ENCODE measurements at regions not wholly inside any gene's neighbourhood (a gene's known extent, or its start where the extent isn't known, plus 50 kb on each side); places are given as distances from the start of the nearest gene placed in this dataset.

- Histone ChIP-seq H3K4me2 (ENCODE audit: low read depth, low read length, poor library complexity, severe bottlenecking) (no peak overlapping the region), H3K79me2 (ENCODE audit: insufficient read depth, low read length) (no peaks in the 10 kb centered on the region), H2AFZ (ENCODE audit: low read depth, low read length, severe bottlenecking) (no peak overlapping the region), H3K4me3 (ENCODE audit: insufficient read depth, low read length, poor library complexity, severe bottlenecking) (no peak overlapping the region), H4K20me1 (ENCODE audit: low read depth, low read length) (no peaks in the 10 kb centered on the region), H3K36me3 (ENCODE audit: low read length) (no peaks in the 10 kb centered on the region), H3K9me3 (ENCODE audit: insufficient read depth, low read length) (no peaks in the 10 kb centered on the region), H3F3A (ENCODE audit: insufficient read depth) (no peaks in the 10 kb centered on the region), H3K27me3 (ENCODE audit: low read length) (no peaks in the 10 kb centered on the region), H3K9ac (ENCODE audit: low read length) (no peak overlapping the region), H3K9me2 (replicated peaks; ENCODE audit: insufficient read depth, low read length) (no peaks in the 10 kb centered on the region), H3K27ac (ENCODE audit: low read depth, low read length) (no peak overlapping the region)
- no peak for TF ChIP-seq EZH2phosphoT487 (conservative IDR thresholded peaks at IDR 0.05; ENCODE audit: low read length)
- no peak for TF ChIP-seq CTCF (IDR thresholded peaks at IDR 0.05; ENCODE audit: insufficient read depth, low read length, poor library complexity, severe bottlenecking)
Observed at GRCh38 chr10:80946957-80947726, 409.4 kb downstream of the SH2D4B start.

- H3K79me2 ChIP-seq (ENCODE audit: insufficient read depth, low read length) = no peaks in the 10 kb centered on the region
- no peaks in the 10 kb centered on the region for H3K9me2 ChIP-seq (replicated peaks; ENCODE audit: insufficient read depth, low read length)
- no peak overlapping the region for H3K27ac ChIP-seq (ENCODE audit: low read depth, low read length)
- H4K20me1 ChIP-seq (ENCODE audit: low read depth, low read length) = no peaks in the 10 kb centered on the region
- no peaks in the 10 kb centered on the region for H3K9me3 ChIP-seq (ENCODE audit: insufficient read depth, low read length)
- H3K9ac ChIP-seq (ENCODE audit: low read length) = no peak overlapping the region
- H3K27me3 ChIP-seq (ENCODE audit: low read length) = no peaks in the 10 kb centered on the region
- no peak overlapping the region for H3K4me3 ChIP-seq (ENCODE audit: insufficient read depth, low read length, poor library complexity, severe bottlenecking)
- no peaks in the 10 kb centered on the region for H3K36me3 ChIP-seq (ENCODE audit: low read length)
- H3F3A ChIP-seq (ENCODE audit: insufficient read depth) = no peaks in the 10 kb centered on the region
- TF ChIP-seq EZH2phosphoT487 (conservative IDR thresholded peaks at IDR 0.05; ENCODE audit: low read length) = no peak
- no peak for TF ChIP-seq CTCF (IDR thresholded peaks at IDR 0.05; ENCODE audit: insufficient read depth, low read length, poor library complexity, severe bottlenecking)
- no peak overlapping the region for H3K4me2 ChIP-seq (ENCODE audit: low read depth, low read length, poor library complexity, severe bottlenecking)
- H2AFZ ChIP-seq (ENCODE audit: low read depth, low read length, severe bottlenecking) = no peak overlapping the region
Observed at GRCh38 chr10:80949785-80950184, 412.1 kb downstream of the SH2D4B start.

- no peaks in the 10 kb centered on the region for H3F3A ChIP-seq (ENCODE audit: insufficient read depth)
- H3K36me3 ChIP-seq (ENCODE audit: low read length) = no peaks in the 10 kb centered on the region
- H3K79me2 ChIP-seq (ENCODE audit: insufficient read depth, low read length) = no peaks in the 10 kb centered on the region
- H3K9me2 ChIP-seq (replicated peaks; ENCODE audit: insufficient read depth, low read length) = no peaks in the 10 kb centered on the region
- no peak for TF ChIP-seq EZH2phosphoT487 (conservative IDR thresholded peaks at IDR 0.05; ENCODE audit: low read length)
- TF ChIP-seq CTCF (IDR thresholded peaks at IDR 0.05; ENCODE audit: insufficient read depth, low read length, poor library complexity, severe bottlenecking) = no peak
- no peak overlapping the region for H3K9ac ChIP-seq (ENCODE audit: low read length)
- no peak overlapping the region for H3K27ac ChIP-seq (ENCODE audit: low read depth, low read length)
- no peaks in the 10 kb centered on the region for H4K20me1 ChIP-seq (ENCODE audit: low read depth, low read length)
- no peaks in the 10 kb centered on the region for H3K27me3 ChIP-seq (ENCODE audit: low read length)
- no peak overlapping the region for H3K4me2 ChIP-seq (ENCODE audit: low read depth, low read length, poor library complexity, severe bottlenecking)
- H3K4me3 ChIP-seq (ENCODE audit: insufficient read depth, low read length, poor library complexity, severe bottlenecking) = no peak overlapping the region
- H3K9me3 ChIP-seq (ENCODE audit: insufficient read depth, low read length) = no peaks in the 10 kb centered on the region
- H2AFZ ChIP-seq (ENCODE audit: low read depth, low read length, severe bottlenecking) = no peak overlapping the region
Observed at GRCh38 chr10:80952436-80952835, 414.7 kb downstream of the SH2D4B start.

All from SU-DHL-6 (cell line).